GM23338 (cell line): ENCODE measurements at regions not wholly inside any gene's neighbourhood (a gene's known extent, or its start where the extent isn't known, plus 50 kb on each side); places are given as distances from the start of the nearest gene placed in this dataset.

ENCODE experiments used
- ATAC-seq: fragments of 200-7000 bp; cut with Tn5 transposase; 3 replicates; pipeline ENCODE4 v1.9.1; 2020
- DNase-seq: peaks from one replicate; pipeline ENCODE4 v3.0.0-alpha.2; 2015; ENCODE audit warnings: low spot score
- H2AFZ ChIP-seq: fragments of 200-600 bp; sonication (generic); 2 replicates; pipeline ENCODE4 v1.8.0; 2016; ENCODE audit warnings: antibody characterized with exemption, mild to moderate bottlenecking, moderate library complexity
- H3F3A ChIP-seq: fragments of 200-600 bp; sonication (generic); replicated peaks from 2 replicates; pipeline ENCODE4 v1.8.0; 2017; ENCODE audit warnings: antibody characterized with exemption, mixed run types, low read depth
- H3K27ac ChIP-seq: fragments of 200-600 bp; sonication (generic); 2 replicates; pipeline ENCODE4 v1.6.1; 2016; ENCODE audit warnings: low read depth
- H3K27me3 ChIP-seq: fragments of 200-600 bp; sonication (generic); 2 replicates; pipeline ENCODE4 v1.8.0; 2016; ENCODE audit warnings: mild to moderate bottlenecking, mixed run types, moderate library complexity; ENCODE audit not compliant: insufficient read depth
- H3K36me3 ChIP-seq: fragments of 200-600 bp; sonication (generic); 2 replicates; pipeline ENCODE4 v1.8.0; 2016; ENCODE audit warnings: mild to moderate bottlenecking; ENCODE audit not compliant: insufficient read depth
- H3K4me1 ChIP-seq: fragments of 200-600 bp; sonication (generic); 2 replicates; pipeline ENCODE4 v1.8.0; 2016; ENCODE audit warnings: mild to moderate bottlenecking, moderate library complexity; ENCODE audit not compliant: insufficient read depth
- H3K4me2 ChIP-seq: fragments of 200-600 bp; sonication (generic); 2 replicates; pipeline ENCODE4 v1.7.1; 2017; ENCODE audit warnings: mixed run types
- H3K4me3 ChIP-seq: fragments of 200-600 bp; sonication (generic); 2 replicates; pipeline ENCODE4 v1.6.1; 2016; ENCODE audit warnings: mixed run types
- H3K79me2 ChIP-seq: fragments of 200-600 bp; sonication (generic); replicated peaks from 2 replicates; pipeline ENCODE4 v1.8.0; 2017; ENCODE audit warnings: mild to moderate bottlenecking; ENCODE audit not compliant: insufficient read depth
- H3K9me2 ChIP-seq: fragments of 200-600 bp; sonication (generic); 2 replicates; pipeline ENCODE4 v1.8.0; 2017; ENCODE audit not compliant: insufficient read depth
- H4K20me1 ChIP-seq: fragments of 200-600 bp; sonication (generic); replicated peaks from 2 replicates; pipeline ENCODE4 v1.8.0; 2017; ENCODE audit warnings: mild to moderate bottlenecking; ENCODE audit not compliant: insufficient read depth
- H3K27ac Mint-ChIP-seq: 2 replicates; pipeline ENCODE4 v1.8.0; 2020; ENCODE audit warnings: inconsistent platforms, mild to moderate bottlenecking, moderate library complexity, mixed read lengths
- H3K27me3 Mint-ChIP-seq: 3 replicates; pipeline ENCODE4 v1.8.0; 2022; ENCODE audit warnings: low read depth, mild to moderate bottlenecking, moderate library complexity, mixed read lengths, inconsistent platforms; ENCODE audit not compliant: insufficient read depth, poor library complexity
- H3K36me3 Mint-ChIP-seq: 3 replicates; pipeline ENCODE4 v1.8.0; 2021; ENCODE audit warnings: low read depth, mild to moderate bottlenecking, inconsistent platforms, moderate library complexity, mixed read lengths
- H3K4me1 Mint-ChIP-seq: 3 replicates; pipeline ENCODE4 v1.8.0; 2020; ENCODE audit warnings: mild to moderate bottlenecking, inconsistent platforms, mixed read lengths
- H3K4me3 Mint-ChIP-seq: 3 replicates; pipeline ENCODE4 v1.8.0; 2021; ENCODE audit warnings: moderate library complexity, mild to moderate bottlenecking, inconsistent platforms, mixed read lengths
- H3K9me3 Mint-ChIP-seq: 3 replicates; pipeline ENCODE4 v1.8.0; 2020; ENCODE audit warnings: moderate library complexity, mild to moderate bottlenecking, inconsistent platforms, mixed read lengths
- CREB1 ChIP-seq: fragments of 250-450 bp; sonication (Bioruptor Pico); IDR thresholded peaks from 2 replicates; pipeline ENCODE4 v1.5.0; 2020; ENCODE audit warnings: low read depth, mild to moderate bottlenecking, moderate library complexity
- CTCF ChIP-seq, 2 experiments: fragments of 200-600 bp in 1 of 2; sonication (generic) in 1 of 2; conservative IDR thresholded peaks; 2 replicates each; pipeline versions ENCODE4 v1.5.1 to v1.6.1; 2016 to 2017; ENCODE audit warnings: antibody characterized with exemption in 2 of 2, low read depth in 2 of 2, mild to moderate bottlenecking in 2 of 2, moderate library complexity in 1 of 2
- ETS1 ChIP-seq: IDR thresholded peaks from 2 replicates; pipeline ENCODE4 v1.6.1; 2016; ENCODE audit warnings: antibody characterized with exemption
- EZH2 ChIP-seq: fragments of 200-600 bp; sonication (generic); IDR thresholded peaks from one replicate; pipeline ENCODE4 v1.8.0; 2017; ENCODE audit warnings: antibody characterized with exemption, mild to moderate bottlenecking, low read depth; ENCODE audit not compliant: unreplicated experiment
- EZH2phosphoT487 ChIP-seq: fragments of 200-600 bp; sonication (generic); IDR thresholded peaks from one replicate; pipeline ENCODE4 v1.8.1; 2018; ENCODE audit warnings: antibody characterized with exemption; ENCODE audit not compliant: unreplicated experiment
- JUNB ChIP-seq: IDR thresholded peaks from one replicate; pipeline ENCODE4 v1.6.1; 2016; ENCODE audit warnings: antibody characterized with exemption; ENCODE audit not compliant: unreplicated experiment
- NANOG ChIP-seq: IDR thresholded peaks from 2 replicates; pipeline ENCODE4 v1.6.1; 2016; ENCODE audit warnings: antibody characterized with exemption, borderline replicate concordance
- POLR2AphosphoS5 ChIP-seq: IDR thresholded peaks from 2 replicates; pipeline ENCODE4 v1.6.1; 2016; ENCODE audit warnings: antibody characterized with exemption, low read depth
- REST ChIP-seq: IDR thresholded peaks from one replicate; pipeline ENCODE4 v1.6.1; 2018; ENCODE audit warnings: antibody characterized with exemption; ENCODE audit not compliant: unreplicated experiment
- STAT1 ChIP-seq: IDR thresholded peaks from one replicate; pipeline ENCODE4 v1.6.1; 2016; ENCODE audit warnings: antibody characterized with exemption; ENCODE audit not compliant: unreplicated experiment
- ZNF114 ChIP-seq: fragments of 250-450 bp; sonication (Bioruptor Pico); IDR thresholded peaks from 2 replicates; pipeline ENCODE4 v1.5.0; 2020; ENCODE audit warnings: mild to moderate bottlenecking, moderate library complexity
- ZNF462 ChIP-seq: fragments of 250-450 bp; sonication (Bioruptor Pico); IDR thresholded peaks from 2 replicates; pipeline ENCODE4 v1.5.0; 2020; ENCODE audit warnings: mild to moderate bottlenecking, moderate library complexity

- TF ChIP-seq CTCF (conservative IDR thresholded peaks at IDR 0.05; ENCODE audit: low read depth in 2 of 2), result no peak
- no peak for TF ChIP-seq NANOG
- no peak for TF ChIP-seq EZH2
These were observed 1255.1 kb upstream of the EYS start (continued) for GRCh38 chr6:66962082-66962481.

- no peaks in the 10 kb centered on the region for H3F3A ChIP-seq
- no peak overlapping the region for H3K4me3 ChIP-seq
- Mint-ChIP-seq H3K27me3 (peaks cover 4% of the 10 kb centered on the region), H3K9me3 (peaks cover 17% of the 10 kb centered on the region), H3K27ac (no peak overlapping the region), H3K4me1 (no peaks in the 10 kb centered on the region; the same call in 2 of the 3 replicates), H3K4me3 (no peak overlapping the region), H3K36me3 (no peaks in the 10 kb centered on the region; the same call in 2 of the 3 replicates)
- ATAC-seq (no peak), DNase-seq (no peak)
- no peak overlapping the region for H3K27ac ChIP-seq
- H3K27me3 ChIP-seq, result no peaks in the 10 kb centered on the region
- no peaks in the 10 kb centered on the region for H3K4me1 ChIP-seq
- no peak overlapping the region for H3K4me2 ChIP-seq
- H3K79me2 ChIP-seq, result no peaks in the 10 kb centered on the region
- H3K9me2 ChIP-seq, result peaks cover 3% of the 10 kb centered on the region; the same call in 1 of the 2 replicates
- H3K36me3 ChIP-seq, result no peaks in the 10 kb centered on the region
- no peaks in the 10 kb centered on the region for H4K20me1 ChIP-seq
- H2AFZ ChIP-seq, result no peak overlapping the region
- TF ChIP-seq ZNF462 (CRISPR knock-in tag) (no peak), NANOG (no peak), POLR2AphosphoS5 (no peak), STAT1 (no peak), CREB1 (CRISPR knock-in tag) (no peak), REST (no peak), EZH2 (no peak), ETS1 (no peak), ZNF114 (CRISPR knock-in tag) (no peak), JUNB (no peak), EZH2phosphoT487 (no peak)
These were observed 1254.2 kb upstream of the EYS start for GRCh38 chr6:66961191-66961590.
